SIG-M5 treated with dmso at 0.1 percent for 504 hours (cell line): ENCODE measurements at regions not wholly inside any gene's neighbourhood (a gene's known extent, or its start where the extent isn't known, plus 50 kb on each side); places are given as distances from the start of the nearest gene placed in this dataset.
"Not testable (repeated sequence)": the region's sequence is repeated elsewhere in the genome, so short reads cannot be mapped to it uniquely, and the experiment has no call there.

Source experiments
- DNase-seq: peaks from one replicate; lab custom pipeline; 2025; ENCODE audit not compliant: unreplicated experiment; lab: John Stamatoyannopoulos, UW

- DNase-seq = no peak
These were observed 230.4 kb upstream of the ACVR2A start for GRCh38 chr2:147614471-147614870.

GRCh38 chr2:147610496-147611040 is 234.3 kb upstream of the ACVR2A start:
- no peak for DNase-seq

- no peak for DNase-seq
These were observed 235.5 kb upstream of the ACVR2A start for GRCh38 chr2:147609301-147609700.

- DNase-seq = no peak
These were observed 237.4 kb upstream of the ACVR2A start for GRCh38 chr2:147607379-147607778.

GRCh38 chr2:147603876-147604275 is 241.0 kb upstream of the ACVR2A start:
- no peak for DNase-seq

GRCh38 chr2:147603447-147603846 is 241.4 kb upstream of the ACVR2A start:
- DNase-seq = no peak

GRCh38 chr2:147600646-147601045 is 244.2 kb upstream of the ACVR2A start:
- DNase-seq = no peak

GRCh38 chr2:147600223-147600622 is 244.6 kb upstream of the ACVR2A start:
- no peak for DNase-seq

GRCh38 chr2:147595200-147595599 is 249.6 kb upstream of the ACVR2A start:
- no peak for DNase-seq

GRCh38 chr2:147594038-147594437 is 250.8 kb upstream of the ACVR2A start:
- DNase-seq = no peak

- not testable (repeated sequence) for DNase-seq
These were observed 252.0 kb upstream of the ACVR2A start for GRCh38 chr2:147592784-147593183.

GRCh38 chr2:147589127-147589526 is 255.7 kb upstream of the ACVR2A start:
- no peak for DNase-seq

- no peak for DNase-seq
These were observed 256.6 kb upstream of the ACVR2A start for GRCh38 chr2:147588191-147588590.

GRCh38 chr2:147578529-147578928 is 266.3 kb upstream of the ACVR2A start:
- no peak for DNase-seq

- DNase-seq = no peak
These were observed 266.8 kb upstream of the ACVR2A start for GRCh38 chr2:147577998-147578380.

- no peak for DNase-seq
These were observed 267.4 kb upstream of the ACVR2A start for GRCh38 chr2:147577323-147577997.

- no peak for DNase-seq
These were observed 269.7 kb upstream of the ACVR2A start for GRCh38 chr2:147575106-147575505.

- DNase-seq = no peak
These were observed 272.2 kb upstream of the ACVR2A start for GRCh38 chr2:147572622-147573021.

GRCh38 chr2:147569426-147569825 is 275.4 kb upstream of the ACVR2A start:
- no peak for DNase-seq

- DNase-seq = no peak
These were observed 276.7 kb upstream of the ACVR2A start for GRCh38 chr2:147568109-147568508.

GRCh38 chr2:147567136-147567535 is 277.7 kb upstream of the ACVR2A start:
- no peak for DNase-seq

GRCh38 chr2:147560810-147561535 is 283.9 kb upstream of the ACVR2A start:
- peak; percentile 74 for DNase-seq
